ENCODE measurements at regions not wholly inside any gene's neighbourhood (a gene's known extent, or its start where the extent isn't known, plus 50 kb on each side); places are given as distances from the start of the nearest gene placed in this dataset.
"Not testable (repeated sequence)": the region's sequence is repeated elsewhere in the genome, so short reads cannot be mapped to it uniquely, and the experiment has no call there.

- H3K36me3 ChIP-seq (ENCODE audit: insufficient read depth, low read length); H3K4me3 ChIP-seq (ENCODE audit: low read length, poor library complexity, severe bottlenecking); H3K9me2 ChIP-seq (replicated peaks; ENCODE audit: low read depth, low read length); H3F3A ChIP-seq (ENCODE audit: low read depth); H3K9me3 ChIP-seq (ENCODE audit: insufficient read depth, low read depth, low read length); H2AFZ ChIP-seq (ENCODE audit: low read length); H3K9ac ChIP-seq (ENCODE audit: low read depth, low read length, poor library complexity, severe bottlenecking); H3K4me2 ChIP-seq (ENCODE audit: low read depth, low read length, poor library complexity, severe bottlenecking); H3K27me3 ChIP-seq (ENCODE audit: insufficient read depth, low read length, poor library complexity, severe bottlenecking); H3K4me1 ChIP-seq (ENCODE audit: insufficient read depth, low read length, poor library complexity, severe bottlenecking); H3K79me2 ChIP-seq (ENCODE audit: insufficient read depth, low read length); H4K20me1 ChIP-seq (ENCODE audit: insufficient read depth, low read length, poor library complexity, severe bottlenecking): not testable (repeated sequence)
These were observed 60.5 kb downstream of the AREG start for GRCh38 chr4:74505355-74505978.

- not testable (repeated sequence) for H3K4me1 ChIP-seq (ENCODE audit: insufficient read depth, low read length, poor library complexity, severe bottlenecking); H2AFZ ChIP-seq (ENCODE audit: low read length); H3K36me3 ChIP-seq (ENCODE audit: insufficient read depth, low read length); H3K4me3 ChIP-seq (ENCODE audit: low read length, poor library complexity, severe bottlenecking); H3K27me3 ChIP-seq (ENCODE audit: insufficient read depth, low read length, poor library complexity, severe bottlenecking); H3K4me2 ChIP-seq (ENCODE audit: low read depth, low read length, poor library complexity, severe bottlenecking); H3K9me3 ChIP-seq (ENCODE audit: insufficient read depth, low read depth, low read length); H3K9me2 ChIP-seq (replicated peaks; ENCODE audit: low read depth, low read length); H3K79me2 ChIP-seq (ENCODE audit: insufficient read depth, low read length); H3F3A ChIP-seq (ENCODE audit: low read depth); H4K20me1 ChIP-seq (ENCODE audit: insufficient read depth, low read length, poor library complexity, severe bottlenecking); H3K9ac ChIP-seq (ENCODE audit: low read depth, low read length, poor library complexity, severe bottlenecking)
These were observed 64.4 kb downstream of the AREG start for GRCh38 chr4:74509363-74509762.

GRCh38 chr4:74516303-74516702 is 71.4 kb downstream of the AREG start:
- no peaks in the 10 kb centered on the region for H3F3A ChIP-seq (ENCODE audit: low read depth)
- TF ChIP-seq EZH2phosphoT487 (IDR thresholded peaks at IDR 0.05; ENCODE audit: borderline replicate concordance): no peak
- no peak for TF ChIP-seq CTCF (conservative IDR thresholded peaks at IDR 0.05; ENCODE audit: low read length)
- no peaks in the 10 kb centered on the region for H3K9me2 ChIP-seq (replicated peaks; ENCODE audit: low read depth, low read length)
- H3K4me3 ChIP-seq (ENCODE audit: low read length, poor library complexity, severe bottlenecking): no peak overlapping the region
- H3K9me3 ChIP-seq (ENCODE audit: insufficient read depth, low read depth, low read length): no peaks in the 10 kb centered on the region
- no peaks in the 10 kb centered on the region for H3K36me3 ChIP-seq (ENCODE audit: insufficient read depth, low read length)
- H3K4me2 ChIP-seq (ENCODE audit: low read depth, low read length, poor library complexity, severe bottlenecking): no peak overlapping the region
- H4K20me1 ChIP-seq (ENCODE audit: insufficient read depth, low read length, poor library complexity, severe bottlenecking): no peaks in the 10 kb centered on the region
- H3K79me2 ChIP-seq (ENCODE audit: insufficient read depth, low read length): no peaks in the 10 kb centered on the region
- H3K4me1 ChIP-seq (ENCODE audit: insufficient read depth, low read length, poor library complexity, severe bottlenecking): no peaks in the 10 kb centered on the region
- no peak overlapping the region for H2AFZ ChIP-seq (ENCODE audit: low read length)
- no peaks in the 10 kb centered on the region for H3K27me3 ChIP-seq (ENCODE audit: insufficient read depth, low read length, poor library complexity, severe bottlenecking)
- no peak overlapping the region for H3K9ac ChIP-seq (ENCODE audit: low read depth, low read length, poor library complexity, severe bottlenecking)

GRCh38 chr4:74517996-74518395 is 73.1 kb downstream of the AREG start:
- Histone ChIP-seq H3K4me2 (ENCODE audit: low read depth, low read length, poor library complexity, severe bottlenecking) (no peak overlapping the region), H3K9ac (ENCODE audit: low read depth, low read length, poor library complexity, severe bottlenecking) (no peak overlapping the region), H3K4me3 (ENCODE audit: low read length, poor library complexity, severe bottlenecking) (no peak overlapping the region), H2AFZ (ENCODE audit: low read length) (no peak overlapping the region), H3K36me3 (ENCODE audit: insufficient read depth, low read length) (no peaks in the 10 kb centered on the region), H3K9me2 (replicated peaks; ENCODE audit: low read depth, low read length) (no peaks in the 10 kb centered on the region), H3K9me3 (ENCODE audit: insufficient read depth, low read depth, low read length) (no peaks in the 10 kb centered on the region), H3K27me3 (ENCODE audit: insufficient read depth, low read length, poor library complexity, severe bottlenecking) (no peaks in the 10 kb centered on the region), H3K4me1 (ENCODE audit: insufficient read depth, low read length, poor library complexity, severe bottlenecking) (no peaks in the 10 kb centered on the region), H3F3A (ENCODE audit: low read depth) (no peaks in the 10 kb centered on the region), H4K20me1 (ENCODE audit: insufficient read depth, low read length, poor library complexity, severe bottlenecking) (no peaks in the 10 kb centered on the region), H3K79me2 (ENCODE audit: insufficient read depth, low read length) (no peaks in the 10 kb centered on the region)
- TF ChIP-seq EZH2phosphoT487 (IDR thresholded peaks at IDR 0.05; ENCODE audit: borderline replicate concordance): no peak
- TF ChIP-seq CTCF (conservative IDR thresholded peaks at IDR 0.05; ENCODE audit: low read length): no peak

All from Loucy (cell line).